SK-N-SH (cell line): ENCODE measurements at regions not wholly inside any gene's neighbourhood (a gene's known extent, or its start where the extent isn't known, plus 50 kb on each side); places are given as distances from the start of the nearest gene placed in this dataset.

Experiments
- CTCF ChIA-PET: fragments of 300-600, 350-600 bp; formaldehyde crosslinking; extraction: SDS; loops from one replicate; lab custom pipeline; 2021; lab: Yijun Ruan, JAX
- POLR2A ChIA-PET: fragments of 350-600 bp; sonication (Branson Sonifier 250); formaldehyde crosslinking; extraction: SDS; loops from one replicate; lab custom pipeline; 2020; ENCODE audit warnings: antibody characterized with exemption, inconsistent platforms; lab: Yijun Ruan, JAX
- DNase-seq: peaks from one replicate; pipeline ENCODE4 v3.0.0; 2012
- H2AFZ ChIP-seq: fragments of 200-600 bp; sonication (generic); 2 replicates; pipeline ENCODE4 v1.8.1; 2016; ENCODE audit warnings: antibody characterized with exemption, mild to moderate bottlenecking, low read depth
- H3F3A ChIP-seq: fragments of 200-600 bp; sonication (generic); replicated peaks from 2 replicates; pipeline ENCODE3; 2016; ENCODE audit warnings: antibody characterized with exemption, mild to moderate bottlenecking; ENCODE audit not compliant: insufficient read depth
- H3K27ac ChIP-seq, 2 experiments: fragments of 200-500 bp in 1 of 2; fragments of 200-600 bp in 1 of 2; sonication (Bioruptor generic) in 1 of 2; sonication (generic), shearing (Covaris generic) in 1 of 2; 2 replicates each; pipeline versions ENCODE4 v1.5.1 to v1.6.1; 2014 to 2016; ENCODE audit warnings: low read depth in 2 of 2, inconsistent platforms in 1 of 2, low read length in 1 of 2, mild to moderate bottlenecking in 1 of 2, mixed read lengths in 1 of 2
- H3K27me3 ChIP-seq: fragments of 200-600 bp; sonication (generic), shearing (Covaris generic); 2 replicates; pipeline ENCODE4 v1.6.1; 2016; ENCODE audit warnings: mixed run types; ENCODE audit not compliant: insufficient read depth
- H3K36me3 ChIP-seq, 2 experiments: fragments of 200-500 bp in 1 of 2; fragments of 200-600 bp in 1 of 2; sonication (Bioruptor generic) in 1 of 2; sonication (generic) in 1 of 2; replicated peaks in 1 of 2; 2 replicates each; pipeline versions ENCODE3 to v1.5.1; 2014 to 2016; ENCODE audit warnings: low read length in 1 of 2, mild to moderate bottlenecking in 1 of 2; ENCODE audit not compliant: insufficient read depth in 2 of 2, control insufficient read depth in 1 of 2
- H3K4me1 ChIP-seq, 2 experiments: fragments of 200-500 bp in 1 of 2; fragments of 200-600 bp in 1 of 2; sonication (Bioruptor generic) in 1 of 2; sonication (generic), shearing (Covaris generic) in 1 of 2; 2 replicates each; pipeline versions ENCODE4 v1.5.1 to v1.6.1; 2014 to 2016; ENCODE audit warnings: low read depth in 1 of 2, low read length in 1 of 2, mixed run types in 1 of 2; ENCODE audit not compliant: insufficient read depth in 2 of 2, control insufficient read depth in 1 of 2
- H3K4me2 ChIP-seq: fragments of 200-600 bp; sonication (generic), shearing (Covaris generic); 2 replicates; pipeline ENCODE4 v1.6.1; 2017; ENCODE audit warnings: mixed run types
- H3K4me3 ChIP-seq, 2 experiments: fragments of 200-500 bp in 1 of 2; fragments of 200-600 bp in 1 of 2; sonication (Bioruptor generic) in 1 of 2; sonication (generic), shearing (Covaris generic) in 1 of 2; 2 replicates each; pipeline versions ENCODE4 v1.5.1 to v1.8.1; 2014 to 2016; ENCODE audit warnings: low read depth in 2 of 2, inconsistent platforms in 1 of 2, low read length in 1 of 2, mild to moderate bottlenecking in 1 of 2, mixed read lengths in 1 of 2, moderate library complexity in 1 of 2
- H3K79me2 ChIP-seq: fragments of 200-600 bp; sonication (generic); 2 replicates; pipeline ENCODE4 v1.8.1; 2017; ENCODE audit warnings: mild to moderate bottlenecking; ENCODE audit not compliant: insufficient read depth
- H3K9ac ChIP-seq: fragments of 200-600 bp; sonication (generic); 2 replicates; pipeline ENCODE4 v1.6.1; 2017; ENCODE audit warnings: mixed run types
- H3K9me2 ChIP-seq: fragments of 200-600 bp; sonication (generic); 2 replicates; pipeline ENCODE4 v1.6.1; 2017; ENCODE audit warnings: mixed run types
- H3K9me3 ChIP-seq: fragments of 200-600 bp; sonication (generic); 2 replicates; pipeline ENCODE4 v1.6.1; 2017; ENCODE audit warnings: mixed run types, mild to moderate bottlenecking, moderate library complexity
- H4K20me1 ChIP-seq: fragments of 200-600 bp; sonication (generic); 2 replicates; pipeline ENCODE4 v1.6.1; 2017; ENCODE audit warnings: mild to moderate bottlenecking, mixed run types; ENCODE audit not compliant: insufficient read depth
- CTCF ChIP-seq: fragments of 200-600 bp; sonication (generic); IDR thresholded peaks from 2 replicates; pipeline ENCODE4 v1.6.1; 2017; ENCODE audit warnings: antibody characterized with exemption, mild to moderate bottlenecking, moderate library complexity
- ELF1 ChIP-seq: IDR thresholded peaks from 2 replicates; pipeline ENCODE4 v1.4.0; 2012
- EP300 ChIP-seq, 2 experiments: IDR thresholded peaks; 2 replicates each; pipeline versions ENCODE4 v1.4.0 to v1.6.1; 2012; ENCODE audit warnings: borderline replicate concordance in 1 of 2, low read depth in 1 of 2, low read length in 1 of 2
- EZH2phosphoT487 ChIP-seq: fragments of 200-600 bp; sonication (generic); IDR thresholded peaks from 2 replicates; pipeline ENCODE4 v1.6.1; 2017; ENCODE audit warnings: low read depth, mixed run types, mild to moderate bottlenecking, antibody characterized with exemption, moderate library complexity, borderline replicate concordance
- FOXJ3 ChIP-seq: sonication (generic); formaldehyde crosslinking; IDR thresholded peaks from 2 replicates; pipeline ENCODE4 v1.5.1; 2020; ENCODE audit warnings: mild to moderate bottlenecking, missing genetic modification reagents
- GATA2 ChIP-seq: sonication (generic); formaldehyde crosslinking; IDR thresholded peaks from 2 replicates; pipeline ENCODE4 v1.5.0; 2020; ENCODE audit warnings: mild to moderate bottlenecking, missing genetic modification reagents
- IRF3 ChIP-seq: fragments of 150-350 bp; IDR thresholded peaks from 2 replicates; pipeline ENCODE4 v1.6.1; 2016; ENCODE audit warnings: mild to moderate bottlenecking, low read depth, low read length
- MAX ChIP-seq: IDR thresholded peaks from 2 replicates; pipeline ENCODE4 v1.4.0; 2012; ENCODE audit warnings: low read depth
- MEF2A ChIP-seq: IDR thresholded peaks from 2 replicates; pipeline ENCODE4 v1.4.0; 2012; ENCODE audit warnings: low read depth, borderline replicate concordance
- MXI1 ChIP-seq: IDR thresholded peaks from 2 replicates; pipeline ENCODE4 v1.6.1; 2012; ENCODE audit warnings: mild to moderate bottlenecking, low read depth, low read length, improper control_type of control experiment
- NRF1 ChIP-seq: IDR thresholded peaks from 2 replicates; pipeline ENCODE4 v1.6.1; 2012; ENCODE audit warnings: low read depth, mild to moderate bottlenecking, low read length
- PBX3 ChIP-seq: IDR thresholded peaks from 2 replicates; pipeline ENCODE4; 2012
- RCOR1 ChIP-seq: fragments of 150-350 bp; IDR thresholded peaks from 2 replicates; pipeline ENCODE4 v1.6.1; 2017; ENCODE audit warnings: antibody characterized with exemption, low read length
- REST ChIP-seq: IDR thresholded peaks from 2 replicates; pipeline ENCODE4 v1.6.1; 2012; ENCODE audit warnings: mild to moderate bottlenecking, low read depth, low read length, moderate library complexity
- RXRA ChIP-seq: IDR thresholded peaks from 2 replicates; pipeline ENCODE4 v1.4.0; 2012; ENCODE audit warnings: low read depth, mild to moderate bottlenecking, borderline replicate concordance
- SIN3A ChIP-seq: IDR thresholded peaks from 2 replicates; pipeline ENCODE4 v1.6.1; 2012; ENCODE audit warnings: low read depth, mild to moderate bottlenecking, low read length, moderate library complexity, borderline replicate concordance
- SMC3 ChIP-seq: IDR thresholded peaks from 2 replicates; pipeline ENCODE4 v1.6.1; 2012; ENCODE audit warnings: low read depth, low read length, improper control_type of control experiment
- TAF1 ChIP-seq: IDR thresholded peaks from 2 replicates; pipeline ENCODE4 v1.6.1; 2012; ENCODE audit warnings: low read depth, mild to moderate bottlenecking, low read length, moderate library complexity, borderline replicate concordance
- TCF12 ChIP-seq: IDR thresholded peaks from 2 replicates; pipeline ENCODE4 v1.4.0; 2012
- TEAD4 ChIP-seq: IDR thresholded peaks from 2 replicates; pipeline ENCODE4 v1.4.0; 2012; ENCODE audit warnings: mild to moderate bottlenecking, borderline replicate concordance; ENCODE audit not compliant: insufficient read depth
- WGBS: methylation state at CpG from one replicate; pipeline ENCODE4 v1.1.6; 2017; ENCODE audit warnings: low lambda C conversion rate; 5-methylcytosine and 5-hydroxymethylcytosine counted together

- no peak overlapping the region for H2AFZ ChIP-seq
- H3K27ac ChIP-seq = no peak overlapping the region
- DNase-seq = no peak
- POLR2A ChIA-PET = no interaction called here
- no peaks in the 10 kb centered on the region for H4K20me1 ChIP-seq
- no peaks in the 10 kb centered on the region for H3K36me3 ChIP-seq
- TF ChIP-seq SMC3 (no peak), RCOR1 (no peak), IRF3 (no peak), FOXJ3 (CRISPR knock-in tag) (no peak), TAF1 (no peak)
- H3K4me1 ChIP-seq = no peaks in the 10 kb centered on the region
- H3K4me2 ChIP-seq = no peak overlapping the region
- H3K27me3 ChIP-seq = no peaks in the 10 kb centered on the region
- H3K4me3 ChIP-seq = no peak overlapping the region
- no peaks in the 10 kb centered on the region for H3K9me2 ChIP-seq
- CTCF ChIA-PET = no interaction called here
- no peaks in the 10 kb centered on the region for H3K79me2 ChIP-seq
- no peak overlapping the region for H3K9ac ChIP-seq
- H3K9me3 ChIP-seq = no peaks in the 10 kb centered on the region
- WGBS = 7% methylated on average over 8 of the region's 8 CpGs
- H3F3A ChIP-seq = no peaks in the 10 kb centered on the region
These were observed 194.9 kb upstream of the RBFOX1 start for GRCh38 chr16:7137560-7138330.

- POLR2A ChIA-PET = no interaction called here
- Histone ChIP-seq H3K27me3 (no peaks in the 10 kb centered on the region), H3K4me2 (no peak overlapping the region), H3K79me2 (no peaks in the 10 kb centered on the region), H3F3A (no peaks in the 10 kb centered on the region), H3K27ac (no peak overlapping the region), H3K4me3 (no peak overlapping the region), H3K36me3 (no peaks in the 10 kb centered on the region), H3K9me2 (no peaks in the 10 kb centered on the region), H3K9me3 (no peaks in the 10 kb centered on the region), H2AFZ (no peak overlapping the region), H3K9ac (no peak overlapping the region), H3K4me1 (no peaks in the 10 kb centered on the region), H4K20me1 (no peaks in the 10 kb centered on the region)
- CTCF ChIA-PET = no interaction called here
- 39% methylated on average over 2 of the region's 2 CpGs for WGBS
- no peak for TF ChIP-seq MXI1
- no peak for TF ChIP-seq SIN3A
- TF ChIP-seq ELF1 = no peak
- TF ChIP-seq RXRA = no peak
- no peak for TF ChIP-seq TEAD4
- no peak for TF ChIP-seq EP300 (IDR thresholded peaks at IDR 0.05; ENCODE audit: borderline replicate concordance in 1 of 2, low read depth in 1 of 2, low read length in 1 of 2)
- TF ChIP-seq MAX = no peak
- TF ChIP-seq GATA2 (CRISPR knock-in tag) = no peak
- TF ChIP-seq CTCF = no peak
- TF ChIP-seq FOXJ3 (CRISPR knock-in tag) = no peak
- TF ChIP-seq PBX3 = no peak
- TF ChIP-seq TCF12 = no peak
- TF ChIP-seq REST = no peak
- TF ChIP-seq EZH2phosphoT487 = no peak
- no peak for TF ChIP-seq RCOR1
- TF ChIP-seq NRF1 = no peak
- no peak for TF ChIP-seq MEF2A
- DNase-seq = no peak
These were observed 200.2 kb upstream of the RBFOX1 start for GRCh38 chr16:7132465-7132864.
